ENCODE measurements at regions not wholly inside any gene's neighbourhood (a gene's known extent, or its start where the extent isn't known, plus 50 kb on each side); places are given as distances from the start of the nearest gene placed in this dataset.
"Not testable (repeated sequence)": the region's sequence is repeated elsewhere in the genome, so short reads cannot be mapped to it uniquely, and the experiment has no call there.

GRCh38 chr3:161920196-161920595 lies 423.6 kb downstream of the OTOL1 start:
- no peak for DNase-seq

GRCh38 chr3:161925749-161926360 lies 429.2 kb downstream of the OTOL1 start:
- DNase-seq, result no peak

GRCh38 chr3:161927131-161927530 lies 430.5 kb downstream of the OTOL1 start:
- DNase-seq, result no peak

GRCh38 chr3:161939918-161940620 lies 443.5 kb downstream of the OTOL1 start:
- no peak for DNase-seq

- no peak for DNase-seq
Observed at GRCh38 chr3:161940621-161940965, 444.0 kb downstream of the OTOL1 start.

GRCh38 chr3:161941891-161942290 lies 445.3 kb downstream of the OTOL1 start:
- no peak for DNase-seq

GRCh38 chr3:161943801-161944345 lies 447.3 kb downstream of the OTOL1 start:
- not testable (repeated sequence) for DNase-seq

GRCh38 chr3:161946443-161946960 lies 449.9 kb downstream of the OTOL1 start:
- DNase-seq, result no peak

- no peak for DNase-seq
Observed at GRCh38 chr3:161950318-161950868, 453.8 kb downstream of the OTOL1 start.

GRCh38 chr3:161957467-161957866 lies 460.9 kb downstream of the OTOL1 start:
- no peak for DNase-seq

GRCh38 chr3:161964857-161965256 lies 468.2 kb downstream of the OTOL1 start:
- no peak for DNase-seq

- DNase-seq, result no peak
Observed at GRCh38 chr3:161969867-161970266, 473.3 kb downstream of the OTOL1 start.

GRCh38 chr3:161975201-161975600 lies 478.6 kb downstream of the OTOL1 start:
- no peak for DNase-seq

GRCh38 chr3:161977063-161977462 lies 480.5 kb downstream of the OTOL1 start:
- no peak for DNase-seq

GRCh38 chr3:161977850-161978249 lies 481.2 kb downstream of the OTOL1 start:
- no peak for DNase-seq

- no peak for DNase-seq
Observed at GRCh38 chr3:161987933-161988332, 491.3 kb downstream of the OTOL1 start.

- DNase-seq, result no peak
Observed at GRCh38 chr3:161989012-161989411, 492.4 kb downstream of the OTOL1 start.

GRCh38 chr3:161990036-161990435 lies 493.4 kb downstream of the OTOL1 start:
- no peak for DNase-seq

GRCh38 chr3:161991901-161992540 lies 495.4 kb downstream of the OTOL1 start:
- DNase-seq, result no peak

- DNase-seq, result no peak
Observed at GRCh38 chr3:161999846-162000245, 503.2 kb downstream of the OTOL1 start.

- DNase-seq, result no peak
Observed at GRCh38 chr3:162007722-162008121, 511.1 kb downstream of the OTOL1 start.

GRCh38 chr3:162012633-162013032 lies 516.0 kb downstream of the OTOL1 start:
- no peak for DNase-seq

GRCh38 chr3:162014284-162014683 lies 517.7 kb downstream of the OTOL1 start:
- DNase-seq, result no peak

- no peak for DNase-seq
Observed at GRCh38 chr3:162015856-162016255, 519.2 kb downstream of the OTOL1 start.
